GM12891 (cell line): ENCODE measurements at regions not wholly inside any gene's neighbourhood (a gene's known extent, or its start where the extent isn't known, plus 50 kb on each side); places are given as distances from the start of the nearest gene placed in this dataset.
"Not testable (repeated sequence)": the region's sequence is repeated elsewhere in the genome, so short reads cannot be mapped to it uniquely, and the experiment has no call there.

ENCODE experiments used
- DNase-seq: peaks from one replicate; pipeline ENCODE4 v3.0.0; 2011; ENCODE audit warnings: low spot score; ENCODE audit not compliant: insufficient read length
- FAIRE-seq: peaks from 2 replicates; lab custom pipeline; 2011; peaks lifted over from hg19 to GRCh38; lab: Jason Lieb, UNC
- PAX5 ChIP-seq: IDR thresholded peaks from 2 replicates; pipeline ENCODE4 v1.6.1; 2011; ENCODE audit warnings: low read length, moderate library complexity, mild to moderate bottlenecking; ENCODE audit not compliant: insufficient read depth, severe bottlenecking
- POLR2A ChIP-seq: IDR thresholded peaks from 2 replicates; pipeline ENCODE4 v1.6.1; 2011; ENCODE audit warnings: low read depth, low read length, control low read depth
- POLR2AphosphoS5 ChIP-seq: IDR thresholded peaks from 2 replicates; pipeline ENCODE4 v1.6.1; 2011; ENCODE audit warnings: low read depth, low read length, control low read depth
- POU2F2 ChIP-seq: IDR thresholded peaks from 2 replicates; pipeline ENCODE4 v1.6.1; 2011; ENCODE audit warnings: low read depth, mild to moderate bottlenecking, control low read depth, low read length, moderate library complexity
- SPI1 ChIP-seq: IDR thresholded peaks from 2 replicates; pipeline ENCODE4 v1.6.1; 2011; ENCODE audit warnings: low read depth, low read length, control low read depth
- TAF1 ChIP-seq: IDR thresholded peaks from 2 replicates; pipeline ENCODE4 v1.6.1; 2011; ENCODE audit warnings: low read depth, low read length, control low read depth

GRCh38 chr12:72925716-72926115, 653.5 kb downstream of the TRHDE start:
- DNase-seq (no peak), FAIRE-seq (no peak)
- TF ChIP-seq SPI1 (no peak), PAX5 (no peak), POU2F2 (no peak), POLR2A (no peak), POLR2AphosphoS5 (no peak), TAF1 (no peak)

GRCh38 chr12:72931838-72932237, 659.7 kb downstream of the TRHDE start:
- FAIRE-seq, DNase-seq: not testable (repeated sequence)

DNA sequence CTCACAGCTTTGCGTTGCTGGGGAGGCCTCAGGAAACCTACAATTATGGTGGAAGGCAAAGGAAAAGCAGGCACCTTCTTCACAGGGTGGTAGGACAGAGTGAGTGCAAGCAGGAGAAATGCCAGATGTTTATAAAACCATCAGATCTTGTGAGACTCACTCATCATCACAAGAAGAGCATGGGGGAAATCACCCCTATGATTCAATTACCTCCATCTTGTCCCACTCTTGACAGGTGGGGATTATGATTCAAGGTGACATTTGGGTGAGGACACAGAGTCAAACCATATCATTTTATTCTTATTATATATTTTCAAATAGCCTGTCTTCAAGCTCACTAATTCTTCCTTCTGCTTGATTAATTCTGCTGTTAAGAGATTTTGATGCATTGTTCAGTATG, 665.3 kb downstream of the TRHDE start:
- no peak for FAIRE-seq
- TF ChIP-seq PAX5 (no peak), TAF1 (no peak), SPI1 (no peak), POLR2AphosphoS5 (no peak), POLR2A (no peak), POU2F2 (no peak)
- DNase-seq = no peak

GRCh38 chr12:72957454-72957853, 685.3 kb downstream of the TRHDE start:
- no peak for FAIRE-seq
- TF ChIP-seq PAX5 (no peak), POLR2A (no peak), TAF1 (no peak), POU2F2 (no peak), SPI1 (no peak), POLR2AphosphoS5 (no peak)
- DNase-seq = no peak

DNA sequence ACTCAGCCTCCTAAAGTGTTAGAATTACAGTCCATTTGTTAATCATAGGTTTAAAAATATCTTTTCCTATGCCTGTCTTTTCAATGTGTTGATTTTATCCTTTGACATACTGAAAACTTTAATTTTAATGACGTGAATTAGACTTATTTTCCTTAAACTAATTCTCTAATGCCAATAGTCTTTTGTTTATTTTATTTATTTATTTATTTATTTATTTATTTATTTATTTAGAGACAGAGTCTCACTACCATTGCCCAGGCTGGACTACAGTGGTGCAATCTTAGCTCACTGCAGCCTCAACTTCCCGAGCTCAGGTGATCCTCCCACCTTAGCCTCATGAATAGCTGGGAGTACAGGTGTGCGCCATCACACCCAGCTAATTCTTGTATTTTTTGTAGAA, 694.5 kb downstream of the TRHDE start:
- FAIRE-seq = no peak
- TF ChIP-seq PAX5 = no peak
- no peak for TF ChIP-seq POLR2A
- no peak for TF ChIP-seq POU2F2
- no peak for TF ChIP-seq TAF1
- no peak for TF ChIP-seq SPI1
- no peak for TF ChIP-seq POLR2AphosphoS5
- no peak for DNase-seq

- no peak for FAIRE-seq
These were observed 702.9 kb downstream of the TRHDE start for GRCh38 chr12:72974954-72975555.

GRCh38 chr12:72978999-72979398, 706.8 kb downstream of the TRHDE start:
- no peak for TF ChIP-seq TAF1
- no peak for TF ChIP-seq PAX5
- TF ChIP-seq POLR2AphosphoS5 = no peak
- TF ChIP-seq POLR2A = no peak
- TF ChIP-seq SPI1 = no peak
- TF ChIP-seq POU2F2 = no peak
- DNase-seq = no peak
- FAIRE-seq = no peak

More at GRCh38 chr12:72974954-72975555, 702.9 kb downstream of the TRHDE start:
- TF ChIP-seq POU2F2 (no peak), TAF1 (no peak), PAX5 (no peak)
- DNase-seq = no peak

DNA sequence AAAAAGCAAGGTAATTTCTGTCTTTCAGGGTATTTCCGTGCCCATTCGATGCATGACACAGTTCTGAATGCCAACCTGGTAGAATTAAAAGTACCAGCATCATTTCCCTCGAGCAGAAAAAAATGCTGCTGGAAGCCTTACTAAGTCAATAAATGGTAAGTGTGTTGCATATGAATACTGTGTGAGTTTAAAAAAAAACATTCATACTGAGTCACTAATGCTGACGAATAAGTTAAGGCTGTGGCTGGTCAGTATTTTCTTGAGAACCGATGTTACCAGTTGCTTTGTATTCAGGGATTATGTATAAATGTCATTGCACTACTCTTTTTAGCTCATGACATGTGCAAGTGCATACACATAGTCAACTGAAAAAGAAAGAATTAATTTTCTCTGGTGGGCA, 710.2 kb downstream of the TRHDE start:
- TF ChIP-seq PAX5 = no peak
- TF ChIP-seq POU2F2 = no peak
- no peak for TF ChIP-seq TAF1
- TF ChIP-seq POLR2A = no peak
- TF ChIP-seq POLR2AphosphoS5 = no peak
- TF ChIP-seq SPI1 = no peak
- no peak for FAIRE-seq
- no peak for DNase-seq

- DNase-seq = no peak
- no peak for FAIRE-seq
- TF ChIP-seq PAX5 (no peak), TAF1 (no peak), POLR2A (no peak), SPI1 (no peak), POU2F2 (no peak), POLR2AphosphoS5 (no peak)
These were observed 714.8 kb downstream of the TRHDE start for GRCh38 chr12:72986963-72987362.

- FAIRE-seq (no peak), DNase-seq (no peak)
- no peak for TF ChIP-seq PAX5
These were observed 717.3 kb downstream of the TRHDE start for GRCh38 chr12:72989458-72989947.

DNA sequence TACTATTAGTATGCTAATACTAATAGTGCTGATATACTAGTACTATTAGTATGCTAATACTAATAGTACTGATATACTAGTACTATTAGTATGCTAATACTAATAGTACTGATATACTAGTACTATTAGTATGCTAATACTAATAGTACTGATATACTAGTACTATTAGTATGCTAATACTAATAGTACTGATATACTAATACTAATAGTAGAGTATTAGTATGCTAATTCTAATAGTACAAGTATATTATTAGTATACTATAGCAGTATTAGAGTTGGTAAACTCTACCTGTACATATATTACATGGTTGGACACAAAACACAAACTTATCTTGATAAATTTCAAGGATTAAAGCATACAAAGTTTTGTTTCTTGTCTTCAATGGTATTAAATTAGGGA, 722.9 kb downstream of the TRHDE start:
- FAIRE-seq, DNase-seq: not testable (repeated sequence)
